Left renal cortex interstitium (tissue), 4 donors: ENCODE measurements at regions not wholly inside any gene's neighbourhood (a gene's known extent, or its start where the extent isn't known, plus 50 kb on each side); places are given as distances from the start of the nearest gene placed in this dataset.

Source experiments
- DNase-seq, 4 donors: peaks; one replicate each; pipeline ENCODE4 v3.0.0-alpha.2; 2013; ENCODE audit warnings: low read depth in 4 of 4, low spot score in 2 of 4, missing footprints in 1 of 4

DNA sequence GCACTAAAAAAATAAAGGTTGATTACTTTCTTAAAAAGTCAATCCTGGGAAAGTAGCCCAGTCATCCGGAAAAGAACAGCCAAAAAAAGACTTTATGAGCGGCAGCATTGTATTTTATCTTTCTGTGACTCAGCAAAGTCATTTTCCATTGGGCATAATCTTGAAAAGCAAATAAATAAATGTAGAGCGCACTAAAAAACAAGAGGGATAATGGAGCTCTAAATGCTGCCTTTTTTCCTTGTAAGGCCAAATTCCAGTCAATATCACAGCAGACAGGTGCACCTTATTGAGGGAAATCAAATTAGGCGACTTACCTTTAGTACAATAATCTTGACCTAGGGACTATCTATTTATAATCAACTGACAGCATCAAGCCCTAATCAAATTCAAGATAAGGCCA lies 266.8 kb downstream of the MTRR start:
- DNase-seq: no peak

- no peak for DNase-seq
Measured at GRCh38 chr5:8136271-8136670, 267.3 kb downstream of the MTRR start.

DNA sequence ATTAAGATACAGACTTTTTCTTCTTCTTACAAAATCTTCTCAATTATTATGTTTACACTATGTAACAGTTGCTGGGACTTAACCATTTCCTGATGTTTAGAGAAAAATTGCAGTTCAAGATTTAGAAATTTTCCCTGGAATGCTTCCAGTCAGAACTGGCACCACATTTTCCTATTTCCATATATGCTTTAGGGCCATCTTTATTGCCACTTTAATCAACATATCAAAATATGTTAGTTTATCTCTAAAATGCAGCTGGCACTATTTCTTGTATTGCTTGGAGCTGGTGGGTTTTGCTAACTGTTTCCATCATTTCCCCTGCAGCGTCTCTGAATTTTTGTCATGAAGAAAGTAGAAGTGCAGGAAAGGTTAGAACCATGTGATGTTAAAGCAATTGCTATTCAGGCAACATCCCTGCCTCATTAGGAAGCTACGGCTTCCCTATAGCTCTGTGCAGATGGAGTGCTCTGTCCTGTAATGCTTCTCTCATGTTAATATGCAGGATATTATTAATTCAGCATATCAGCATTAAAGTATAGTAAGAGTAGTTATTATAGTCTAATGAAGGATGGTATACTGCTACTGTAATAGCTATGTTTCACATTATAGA lies 269.1 kb downstream of the MTRR start:
- no peak for DNase-seq

DNA sequence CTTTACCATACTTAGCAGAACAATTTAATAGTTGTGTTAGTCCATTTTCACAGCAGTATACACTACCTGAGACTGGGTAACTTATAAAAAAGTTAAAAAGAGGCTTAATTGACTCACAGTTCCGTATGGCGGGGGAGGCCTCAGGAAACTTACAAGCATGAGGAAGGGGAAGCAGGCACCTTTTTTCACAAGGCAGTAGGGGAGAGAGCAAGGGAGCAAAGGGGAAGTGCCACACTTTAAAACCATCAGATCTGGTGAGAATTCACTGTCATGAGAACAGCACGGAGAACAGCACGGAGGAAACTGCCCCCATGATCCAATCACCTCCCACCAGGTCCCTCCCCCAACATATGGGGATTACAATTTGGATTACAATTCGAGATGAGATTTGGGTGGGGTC lies 269.9 kb downstream of the MTRR start:
- DNase-seq: no peak

GRCh38 chr5:8150791-8151190 lies 281.8 kb downstream of the MTRR start:
- DNase-seq: no peak

- no peak for DNase-seq
Measured at GRCh38 chr5:8156706-8157105, 287.8 kb downstream of the MTRR start.

DNA sequence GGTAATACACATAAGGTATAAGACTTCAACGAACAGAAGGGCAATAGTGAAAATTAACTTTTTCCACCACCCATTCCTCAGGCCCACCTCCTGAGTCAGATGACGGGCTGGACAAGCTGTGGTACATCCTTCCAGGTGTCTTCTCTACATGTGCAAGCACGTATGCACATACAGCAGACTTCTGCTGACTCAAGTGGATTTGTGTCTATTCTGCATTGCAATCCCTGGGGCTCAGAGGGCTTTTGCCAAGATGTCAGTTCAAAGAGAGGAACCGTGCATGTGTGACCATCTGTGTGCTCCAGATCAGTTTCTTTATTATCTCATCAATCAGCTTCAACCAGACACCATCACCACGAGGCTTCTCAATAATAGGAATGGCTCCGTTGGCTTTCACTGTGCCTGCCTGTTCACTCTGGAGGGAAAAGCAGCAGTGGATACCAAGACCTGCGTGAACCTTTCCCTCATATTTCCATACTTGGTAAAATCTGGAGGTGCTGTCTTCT lies 288.4 kb downstream of the MTRR start:
- no peak for DNase-seq

GRCh38 chr5:8176101-8176693 lies 307.2 kb downstream of the MTRR start:
- DNase-seq: no peak

DNA sequence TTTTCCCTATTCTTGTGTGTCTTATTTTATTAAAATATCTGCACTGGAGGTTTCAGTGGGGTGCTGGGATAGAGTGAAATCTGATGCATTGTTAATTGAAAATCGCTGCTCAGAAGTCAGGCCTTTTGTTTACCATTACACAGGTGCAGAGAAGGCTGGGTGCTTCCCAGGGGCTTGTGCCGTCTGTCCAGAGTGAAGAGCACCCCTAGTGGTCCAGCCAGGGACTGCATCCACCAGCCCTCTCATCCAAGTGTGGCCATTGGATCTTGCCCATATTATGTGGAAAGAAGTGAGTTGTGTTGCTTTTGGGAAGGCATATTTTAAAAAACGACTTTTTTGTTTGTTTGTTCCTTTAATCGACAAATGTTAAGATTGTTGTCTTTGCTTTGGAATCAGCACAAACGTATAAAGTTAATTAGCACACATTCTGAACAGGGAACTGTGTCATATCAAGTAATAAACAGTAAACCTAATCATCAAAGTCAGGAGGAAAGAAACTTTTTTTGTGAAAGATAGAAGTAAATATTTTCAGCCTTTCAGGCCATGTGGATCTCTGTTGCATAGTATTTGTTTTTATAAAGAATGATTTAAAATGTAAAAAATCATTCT lies 315.6 kb downstream of the MTRR start:
- DNase-seq: no peak

GRCh38 chr5:8185852-8186251 lies 316.9 kb downstream of the MTRR start:
- DNase-seq: no peak

DNA sequence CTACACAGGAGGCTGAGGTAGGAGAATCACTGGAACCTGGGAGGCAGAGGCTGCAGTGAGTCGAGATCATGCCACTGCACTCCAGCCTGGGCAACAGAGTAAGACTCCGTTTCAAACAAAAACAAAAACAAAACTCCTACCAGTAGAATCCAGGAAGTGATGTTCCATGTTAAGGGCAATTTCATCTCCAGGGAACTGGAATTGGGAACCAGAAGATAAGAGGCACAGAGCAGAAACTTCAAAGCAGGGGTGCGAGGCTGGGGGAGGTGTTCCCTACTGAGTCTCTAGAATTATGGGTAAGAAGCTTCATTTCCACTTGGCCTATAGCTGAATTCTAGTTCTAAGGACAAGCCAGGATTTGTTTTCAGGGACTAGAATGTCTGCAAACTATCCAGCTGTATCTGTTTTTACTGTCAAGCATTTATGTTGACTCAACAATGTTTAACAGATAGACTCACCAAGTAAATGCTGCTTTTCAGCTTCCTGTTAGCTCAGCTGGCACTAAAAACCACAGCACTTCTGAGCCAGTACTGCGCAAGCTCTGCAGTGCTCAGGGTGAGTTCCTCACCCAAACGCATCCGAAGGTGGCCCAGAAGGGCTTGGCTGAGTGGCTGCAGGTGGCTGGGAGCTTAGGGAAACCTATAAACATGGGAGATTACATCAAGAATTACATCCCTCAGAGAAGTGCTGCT lies 320.1 kb downstream of the MTRR start:
- no peak for DNase-seq

GRCh38 chr5:8192840-8193239 lies 323.9 kb downstream of the MTRR start:
- no peak for DNase-seq

- DNase-seq: no peak
Measured at GRCh38 chr5:8196061-8196460, 327.1 kb downstream of the MTRR start.

DNA sequence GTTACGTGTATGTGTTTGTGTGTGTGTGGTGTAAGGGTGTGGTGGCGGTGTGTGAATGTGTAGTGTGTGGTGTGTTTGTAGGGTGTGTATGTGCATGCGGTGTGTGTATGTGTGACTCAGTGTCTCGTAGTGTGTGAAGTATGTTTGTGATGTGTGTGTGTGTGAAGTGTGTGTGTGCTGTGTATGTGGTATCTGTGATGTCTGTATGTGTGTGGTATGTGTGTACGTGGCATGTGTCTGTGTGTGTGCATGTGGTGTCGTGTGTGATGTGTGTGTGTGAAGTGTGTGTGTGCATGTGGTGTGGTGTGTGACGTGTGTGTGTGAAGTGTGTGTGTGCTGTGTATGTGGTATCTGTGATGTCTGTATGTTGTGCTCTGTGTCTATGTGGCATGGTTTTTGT lies 339.4 kb downstream of the MTRR start:
- no peak for DNase-seq

- no peak for DNase-seq
Measured at GRCh38 chr5:8209500-8209899, 340.6 kb downstream of the MTRR start.

DNA sequence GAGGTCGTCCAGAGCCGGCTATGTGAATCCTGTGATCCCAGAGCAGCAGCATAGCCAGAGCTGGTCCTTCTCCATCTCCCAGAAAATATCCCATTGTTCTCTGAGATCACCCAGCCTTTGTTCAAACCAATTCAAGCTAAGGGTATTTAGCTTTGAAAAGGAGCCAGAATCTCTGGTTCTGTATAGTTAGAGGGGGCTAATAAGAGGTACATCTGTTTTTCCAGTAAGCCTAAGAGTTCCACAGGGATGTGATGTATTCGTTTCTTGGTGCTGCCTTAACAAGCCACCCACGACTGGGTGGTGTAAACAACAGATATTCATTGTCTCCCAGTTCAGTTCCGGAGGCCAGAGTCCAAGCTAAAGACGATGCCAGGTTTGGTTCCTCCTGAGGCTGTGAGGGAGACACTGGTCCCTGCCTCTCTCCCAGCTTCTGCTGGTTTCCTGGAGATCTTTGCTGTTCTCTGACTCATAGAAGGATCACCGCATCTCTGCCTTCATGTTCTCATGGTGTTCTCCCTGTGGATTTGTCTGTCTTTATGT lies 344.8 kb downstream of the MTRR start:
- no peak for DNase-seq

DNA sequence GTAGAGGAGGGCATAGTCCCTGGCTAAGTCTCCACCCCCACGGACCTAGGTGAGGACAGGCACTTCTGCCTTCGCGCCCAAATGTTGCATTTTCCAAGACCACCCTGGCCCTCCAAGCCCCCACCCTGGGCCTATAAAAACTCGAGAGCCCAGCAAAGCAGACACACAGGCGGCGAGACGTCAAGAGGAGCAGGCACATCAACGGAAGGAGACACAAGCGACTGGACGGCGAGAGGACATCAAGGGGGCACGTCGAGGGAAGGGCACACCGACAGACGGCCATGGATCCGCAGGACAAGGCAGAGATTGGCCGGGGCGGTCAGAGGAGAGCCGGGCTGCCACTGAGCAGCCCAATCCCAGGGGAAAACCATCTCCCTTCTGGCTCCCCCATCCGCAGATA lies 348.0 kb downstream of the MTRR start:
- DNase-seq: no peak

DNA sequence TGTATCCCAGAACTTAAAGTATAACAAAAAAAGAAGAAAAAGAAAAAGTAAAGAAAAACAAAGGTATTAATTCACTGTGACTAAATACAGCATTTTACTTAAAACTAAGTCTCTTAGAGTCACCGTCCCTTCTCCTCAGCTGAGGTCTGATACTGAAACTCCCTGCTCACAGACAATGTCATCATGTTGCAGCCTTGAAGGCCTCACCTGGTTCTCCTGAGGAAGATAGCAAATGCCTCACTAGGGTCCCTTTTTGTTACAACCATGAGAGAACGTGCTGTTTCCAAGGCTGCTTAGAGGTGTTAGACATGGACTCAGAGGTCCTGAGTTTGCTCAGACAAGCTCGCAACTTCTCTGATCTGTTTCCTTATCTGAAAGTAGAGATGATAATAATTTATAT lies 357.2 kb downstream of the MTRR start:
- no peak for DNase-seq

DNA sequence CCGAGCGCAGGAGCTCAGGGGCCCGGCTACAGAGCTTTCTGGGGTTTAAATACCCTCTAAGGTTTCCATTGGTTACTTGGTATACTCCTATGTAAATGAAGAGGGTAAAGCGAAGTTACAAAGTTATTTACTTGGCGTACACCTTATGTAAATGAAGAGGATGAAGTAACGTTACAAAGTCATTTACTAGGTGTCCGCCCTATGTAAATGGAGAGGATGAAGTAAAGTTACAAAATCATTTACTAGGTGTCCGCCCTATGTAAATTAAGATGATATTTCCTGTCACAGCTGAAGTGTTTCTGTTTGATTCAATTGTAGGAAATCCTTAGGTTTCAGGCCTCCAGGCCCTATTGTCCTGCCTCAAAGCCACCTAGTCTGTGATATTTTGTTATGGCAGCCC lies 358.2 kb downstream of the MTRR start:
- DNase-seq: no peak

DNA sequence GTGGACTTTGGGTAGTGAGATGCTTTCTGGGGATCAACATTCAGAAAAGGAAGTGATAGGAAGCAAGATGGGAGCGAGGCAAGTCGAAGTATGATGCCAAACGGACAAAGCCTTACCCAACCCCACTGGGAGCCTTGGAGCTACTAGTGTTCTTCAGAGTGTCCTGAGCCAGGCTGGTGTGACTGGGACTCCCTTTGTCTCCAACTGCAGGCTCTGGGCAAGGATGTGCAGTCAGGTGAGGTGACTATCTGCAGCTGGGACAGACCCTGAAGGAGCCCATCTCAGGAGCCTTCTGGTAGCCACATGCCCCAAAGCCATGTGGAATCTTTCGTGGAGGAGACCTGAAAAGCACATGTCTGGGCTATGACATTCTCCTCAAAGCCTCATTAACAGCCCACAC lies 360.6 kb downstream of the MTRR start:
- DNase-seq: no peak

GRCh38 chr5:8230868-8231267 lies 361.9 kb downstream of the MTRR start:
- DNase-seq: no peak

GRCh38 chr5:8233479-8233878 lies 364.5 kb downstream of the MTRR start:
- no peak for DNase-seq
